ENCODE measurements at regions not wholly inside any gene's neighbourhood (a gene's known extent, or its start where the extent isn't known, plus 50 kb on each side); places are given as distances from the start of the nearest gene placed in this dataset.

DNA sequence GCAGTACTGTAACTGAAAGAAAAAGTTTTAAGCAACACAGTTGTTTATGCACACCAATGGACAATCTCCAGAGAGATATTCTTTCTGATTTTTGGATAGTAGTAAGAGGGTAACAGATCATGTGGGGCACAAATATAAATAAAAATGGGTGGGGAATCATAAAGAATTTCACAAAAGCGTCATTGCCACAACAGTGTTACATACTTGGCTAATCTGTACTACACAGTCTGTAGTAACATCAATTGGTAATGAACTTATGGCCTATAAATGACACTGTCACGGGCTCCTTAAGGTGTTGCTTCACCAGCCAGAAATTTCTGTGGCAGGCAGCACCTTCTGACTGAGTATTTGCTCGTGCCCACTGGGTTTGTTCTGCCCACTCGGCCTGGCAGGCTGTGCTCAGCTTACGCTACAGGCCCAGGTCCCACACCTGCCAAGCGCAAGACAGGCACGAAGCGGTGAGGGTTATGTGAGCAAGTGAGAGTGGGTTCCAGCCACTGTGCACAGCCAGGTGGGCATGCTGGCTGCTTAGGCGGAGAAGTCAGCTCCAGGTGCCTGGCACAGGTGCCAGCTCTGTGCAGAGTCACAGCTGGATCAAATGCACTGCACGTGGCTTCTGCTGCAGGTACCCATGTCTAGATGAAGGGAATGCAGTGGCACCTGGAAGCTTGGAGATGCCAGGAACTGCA, 532.5 kb upstream of the SLC39A10 start:
- TF ChIP-seq POLR2A (IDR thresholded peaks at IDR 0.05; ENCODE audit: low read depth, low read length) (no peak), TAF1 (IDR thresholded peaks at IDR 0.05; ENCODE audit: borderline replicate concordance, low read depth, low read length) (no peak)

All from GM12892 (cell line).